CD4-positive, alpha-beta T cell treated with Interleukin-1 beta for 1 hour (primary cell): ENCODE measurements at regions not wholly inside any gene's neighbourhood (a gene's known extent, or its start where the extent isn't known, plus 50 kb on each side); places are given as distances from the start of the nearest gene placed in this dataset.
A peak's percentile ranks its signal among the peaks of the same experiment; 100 is the strongest.

Experiments
- DNase-seq, 2 donors: peaks; one replicate each; pipeline ENCODE4 v3.0.0-alpha.2; 2020 to 2022

DNA sequence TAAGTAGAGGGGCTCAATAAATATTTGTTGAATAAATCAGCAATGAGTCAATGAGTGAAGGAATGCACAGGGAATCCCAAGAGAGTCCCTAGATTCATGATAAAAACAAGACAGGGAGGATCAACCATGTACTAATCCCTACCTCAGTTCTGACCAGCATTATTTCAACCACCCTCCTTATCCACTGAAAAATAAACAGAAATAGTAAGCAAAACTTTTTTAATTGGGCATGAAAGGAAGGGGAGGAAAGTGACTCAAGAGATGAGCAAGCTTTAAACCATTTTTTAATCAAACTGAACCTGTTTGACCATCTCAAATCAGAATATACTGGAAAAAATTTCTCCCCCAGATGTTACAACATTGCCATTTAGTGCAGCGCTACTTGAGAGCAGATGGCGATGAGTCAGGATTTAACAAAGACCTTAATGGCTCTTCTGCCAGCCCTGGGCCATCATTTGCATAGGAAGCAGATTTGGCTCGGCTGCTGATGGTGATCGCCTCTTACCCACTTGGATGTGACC is 194.8 kb upstream of the SLC30A5 start:
- DNase-seq: no peak

DNA sequence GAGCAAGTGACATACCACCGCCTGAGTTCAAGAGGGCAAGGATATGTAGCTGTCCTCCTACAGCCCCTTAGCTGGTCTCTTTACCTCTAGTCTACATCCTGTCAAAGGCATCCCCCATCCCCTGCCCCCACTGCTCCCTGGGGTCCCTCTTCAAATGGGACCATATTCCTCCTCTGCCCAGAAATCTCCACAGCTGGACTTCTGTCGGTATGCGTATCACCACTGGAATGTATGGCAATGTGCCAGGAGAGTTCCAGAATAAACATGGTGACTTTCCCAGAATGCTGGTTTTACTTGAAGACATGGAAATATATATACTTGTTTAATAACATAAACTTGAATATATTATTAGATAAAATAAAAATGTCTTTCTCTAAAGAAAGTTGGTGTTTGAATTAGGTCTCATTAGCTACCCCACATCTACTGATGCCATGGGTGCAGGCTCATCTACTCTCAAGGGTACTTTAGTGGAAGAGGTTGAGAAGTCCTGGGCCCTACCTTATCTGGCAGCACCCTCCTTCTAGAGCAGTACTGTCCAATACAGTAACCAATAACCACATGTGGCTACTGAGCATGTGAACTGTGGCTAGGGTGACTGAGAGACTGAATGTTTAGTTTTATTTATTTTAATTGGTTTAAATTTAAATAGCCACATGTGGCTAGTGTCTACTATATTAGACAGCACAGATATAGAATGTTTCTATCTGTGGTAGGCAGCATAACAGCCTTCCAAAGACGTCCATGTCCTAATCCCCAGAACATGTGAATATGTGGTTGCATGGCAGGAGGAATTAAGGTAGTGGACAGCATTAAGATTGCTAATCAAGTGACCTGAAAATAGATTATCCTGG is 181.7 kb upstream of the SLC30A5 start:
- no peak for DNase-seq

DNA sequence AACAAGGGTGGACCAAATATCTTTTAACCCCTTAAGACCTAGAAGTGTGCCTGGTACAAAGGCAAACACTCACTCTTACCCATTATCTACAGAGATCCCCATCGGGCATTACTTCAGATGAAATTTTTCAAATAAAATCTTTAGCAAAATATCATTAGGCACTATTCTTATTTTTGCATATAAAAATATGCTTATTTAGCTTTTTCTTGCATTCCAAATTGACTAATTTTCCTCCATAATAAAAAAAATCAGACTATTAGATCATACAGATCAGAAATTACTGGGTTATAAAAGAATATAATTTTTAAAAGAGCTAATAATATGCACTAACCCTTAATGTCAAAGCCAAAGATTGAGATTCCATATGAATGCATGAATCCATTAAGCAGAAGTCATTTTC is 178.7 kb upstream of the SLC30A5 start:
- no peak for DNase-seq

DNA sequence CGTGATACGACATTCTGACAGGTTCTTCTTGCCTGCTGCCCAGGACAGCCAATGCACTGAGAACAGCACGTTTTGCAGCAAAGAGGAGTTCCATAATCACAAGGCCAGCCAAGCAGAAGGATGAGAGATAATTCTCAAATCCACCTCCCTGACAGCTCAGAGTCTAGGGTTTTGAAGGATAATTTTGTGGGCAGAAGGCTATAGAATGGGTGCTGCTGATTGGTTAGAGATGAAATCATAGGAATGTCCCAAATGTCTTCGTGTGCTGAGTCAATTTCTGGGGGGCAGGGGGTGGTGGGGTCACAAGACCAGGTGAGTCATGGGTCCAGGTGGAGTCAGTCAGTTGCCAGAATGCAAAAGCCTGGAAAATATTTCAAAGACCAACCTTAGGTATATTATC is 175.5 kb upstream of the SLC30A5 start:
- no peak for DNase-seq

DNA sequence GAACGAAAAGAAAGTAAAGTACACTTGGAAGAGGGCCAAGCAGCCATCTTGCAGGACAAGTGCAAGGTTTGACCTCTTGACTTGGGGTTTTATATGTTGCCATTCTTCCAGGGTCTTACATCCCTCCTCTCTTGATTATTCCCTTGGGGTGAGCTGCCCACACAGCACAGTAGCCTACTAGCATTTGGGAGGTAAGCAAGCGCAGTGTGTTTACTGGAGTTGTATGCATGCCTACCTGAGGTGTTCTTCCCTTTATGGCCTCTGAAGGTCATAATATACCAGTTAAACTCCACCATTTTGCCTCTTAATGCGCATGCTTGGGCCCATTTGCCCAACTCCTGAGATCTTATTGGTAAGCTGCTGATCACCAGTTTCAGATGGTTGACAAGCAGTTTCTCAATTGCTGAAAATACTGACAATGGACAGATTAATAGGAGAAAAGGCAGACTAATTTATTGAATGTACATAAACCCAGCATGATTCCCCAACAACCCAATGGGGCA is 173.8 kb upstream of the SLC30A5 start:
- DNase-seq: no peak

DNA sequence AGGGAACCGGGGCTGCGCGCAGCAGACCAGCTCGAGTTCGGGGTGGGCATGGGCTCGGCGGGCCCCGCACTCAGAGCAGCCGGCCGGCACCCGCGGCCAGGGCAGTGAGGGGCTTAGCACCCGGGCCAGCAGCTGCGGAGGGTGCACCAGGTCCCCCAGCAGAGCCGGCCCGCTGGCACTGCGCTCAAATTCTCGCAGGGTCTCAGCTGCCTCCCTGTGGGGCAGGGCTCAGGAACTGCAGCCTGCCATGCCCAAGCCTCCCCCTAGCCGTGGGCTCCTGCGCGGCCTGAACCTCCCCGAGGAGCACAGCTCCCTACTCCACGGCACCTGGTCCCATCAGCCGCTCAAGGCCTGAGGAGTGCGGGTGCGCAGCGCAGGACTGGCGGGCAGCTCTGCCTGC is 172.9 kb upstream of the SLC30A5 start:
- no peak for DNase-seq

DNA sequence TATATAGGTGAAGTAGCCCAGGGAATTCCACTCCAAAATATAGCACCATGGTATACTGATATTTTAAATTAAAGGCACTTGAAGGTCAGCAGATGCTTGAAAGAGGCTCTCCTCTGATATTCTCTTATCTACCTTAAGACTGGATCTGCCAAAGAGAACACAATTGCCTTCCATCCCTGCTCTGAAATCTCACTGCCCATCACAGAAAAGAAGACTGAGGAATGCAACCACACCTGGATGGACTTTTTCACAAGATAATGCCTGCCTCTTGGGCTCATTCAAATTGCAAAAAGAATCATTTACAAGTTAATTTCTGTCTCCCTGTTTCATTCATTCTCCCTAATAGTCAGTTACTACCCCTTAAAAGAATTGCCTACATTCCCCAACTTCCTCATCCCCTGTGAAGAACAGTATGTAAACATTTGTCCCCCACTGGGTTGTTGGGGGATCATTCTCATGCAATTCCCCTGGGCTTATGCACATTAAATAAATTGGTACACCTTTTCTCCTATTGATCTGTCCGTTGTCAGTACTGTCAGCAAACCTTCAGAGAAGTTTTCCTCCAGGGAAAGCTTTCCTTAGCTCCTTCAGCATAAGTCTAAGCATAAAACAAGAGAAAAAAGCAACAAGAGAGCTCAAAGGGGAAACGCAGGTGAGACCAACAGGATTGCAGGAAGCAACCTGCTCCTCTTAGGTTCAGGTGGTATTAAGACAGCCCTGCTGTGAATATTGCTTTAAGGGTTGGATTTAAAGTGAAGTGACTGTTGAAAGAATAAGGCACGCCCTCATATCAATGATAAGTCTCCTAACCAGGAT is 171.4 kb upstream of the SLC30A5 start:
- no peak for DNase-seq

DNA sequence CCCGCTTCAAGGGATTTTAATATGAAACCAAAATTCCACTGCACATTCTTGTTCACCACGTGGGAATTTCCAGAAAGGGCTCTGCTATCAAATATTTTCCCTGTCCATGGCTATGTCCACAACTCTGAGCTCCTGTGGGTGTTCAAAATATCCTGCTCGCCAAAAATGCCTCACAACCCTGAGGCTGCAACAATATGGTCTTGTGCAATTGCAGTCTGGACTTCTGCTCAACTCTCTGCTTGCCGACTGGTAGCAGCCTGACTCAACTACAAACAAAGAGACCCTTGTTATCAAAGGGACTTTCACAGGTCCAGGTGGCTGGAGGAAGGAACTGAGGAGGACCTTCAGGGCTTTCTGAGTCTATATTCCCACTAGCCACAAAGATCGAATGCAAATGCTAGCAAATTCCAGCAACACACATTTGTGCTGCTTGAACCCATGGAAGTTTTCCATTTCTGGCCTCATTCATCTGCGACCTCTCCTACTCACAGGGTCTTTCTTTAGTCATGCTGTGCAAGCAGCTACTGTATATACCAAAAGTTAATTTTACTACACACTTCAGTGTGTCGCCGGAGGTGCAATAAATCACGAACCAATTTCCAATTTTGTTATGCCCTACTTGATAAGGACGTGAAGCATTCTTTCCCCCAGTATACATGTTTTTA is 169.2 kb upstream of the SLC30A5 start:
- DNase-seq: no peak

DNA sequence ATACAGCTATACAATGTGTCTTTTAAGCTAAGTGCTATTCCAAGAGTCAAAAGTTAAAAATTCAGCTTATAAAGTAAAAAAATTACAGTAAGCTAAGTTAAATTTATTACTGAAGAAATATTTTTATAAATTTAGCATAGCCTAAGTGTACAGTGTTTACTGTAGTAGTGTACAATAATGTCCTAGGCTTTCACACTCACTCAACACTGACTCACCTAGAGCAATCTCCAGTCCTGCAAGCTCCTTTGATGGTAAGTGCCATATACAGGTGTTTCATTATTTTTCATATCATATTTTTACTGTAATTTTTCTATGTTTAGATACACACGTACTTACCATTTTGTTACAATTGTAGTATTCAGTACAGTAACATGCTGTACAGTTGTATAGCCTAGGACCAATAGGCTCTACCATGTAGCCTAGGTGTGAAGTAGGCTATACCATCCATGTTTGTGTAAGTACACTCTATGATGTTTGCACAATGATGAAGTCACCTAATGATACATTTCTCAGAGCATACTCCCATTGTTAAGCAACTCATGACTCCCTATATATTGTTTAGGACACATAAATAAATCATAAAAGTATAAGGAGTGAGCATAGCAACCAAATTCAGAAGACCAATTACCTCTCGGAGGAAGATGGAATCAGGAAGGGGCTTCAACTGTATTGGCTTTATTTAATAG is 165.1 kb upstream of the SLC30A5 start:
- DNase-seq: no peak

DNA sequence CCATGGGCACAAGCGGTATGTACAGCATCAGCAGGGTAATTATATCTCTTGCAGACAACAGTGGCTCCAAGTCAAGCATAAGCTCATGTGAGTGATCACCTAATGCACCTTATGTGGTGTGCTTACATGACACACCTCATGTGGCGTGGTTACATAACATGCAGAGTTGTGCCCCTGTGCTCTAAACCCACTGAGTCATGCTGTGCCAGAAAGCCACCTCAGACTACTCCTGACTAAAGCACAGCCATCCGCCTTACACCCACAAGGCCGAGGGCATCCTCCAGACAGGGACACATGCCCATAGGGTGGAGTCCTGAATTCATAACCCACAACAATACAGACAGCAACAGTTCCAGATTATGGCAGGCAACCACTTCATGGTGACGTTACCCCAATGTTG is 163.7 kb upstream of the SLC30A5 start:
- no peak for DNase-seq

DNA sequence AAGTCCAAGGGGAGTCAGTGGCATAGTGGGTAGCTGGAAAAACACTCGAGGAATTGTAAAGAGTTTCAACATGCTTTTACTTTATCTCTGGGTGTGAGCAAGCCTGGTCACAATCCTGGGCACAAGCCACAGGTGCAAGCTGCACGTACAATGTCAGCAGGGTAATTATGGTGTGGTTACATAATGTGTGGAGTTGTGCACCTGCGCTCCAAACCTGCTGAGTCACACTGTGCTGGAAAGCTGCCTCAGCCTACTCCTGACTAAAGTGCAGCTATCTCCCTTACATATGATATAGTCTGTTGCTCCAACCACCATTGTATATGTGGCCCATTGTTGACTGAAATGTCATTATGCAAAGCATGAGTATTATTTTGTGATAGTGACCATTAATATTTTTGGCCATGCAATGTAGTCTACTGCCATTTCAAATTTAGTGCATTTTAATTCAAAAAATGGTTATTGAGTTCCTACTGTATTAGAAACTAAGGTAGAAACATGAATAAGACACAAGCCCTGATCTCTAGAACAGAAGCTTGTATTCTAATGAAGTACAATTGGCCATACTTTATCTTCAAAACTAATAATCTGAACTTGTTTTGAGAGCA is 160.9 kb upstream of the SLC30A5 start:
- peak in 1 of 2 donors; percentile 24 for DNase-seq

DNA sequence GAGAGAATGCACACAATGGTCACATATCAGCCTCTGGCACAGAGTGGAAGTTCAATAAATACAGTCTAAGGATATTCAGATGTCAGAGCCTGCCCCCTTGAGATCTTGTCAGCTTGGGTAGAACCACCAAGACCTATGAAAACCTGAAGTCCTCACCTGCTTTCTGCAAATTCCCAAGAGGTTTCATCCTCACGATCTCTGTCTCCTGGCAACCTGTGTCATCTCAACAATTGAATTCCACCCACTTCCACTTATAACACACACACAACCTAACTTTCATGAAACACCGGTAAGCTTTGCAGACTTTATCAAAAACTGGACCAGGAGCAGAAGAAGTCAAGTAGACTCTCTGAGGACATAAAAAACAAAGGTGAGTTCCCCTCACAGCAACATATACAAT is 151.6 kb upstream of the SLC30A5 start:
- no peak for DNase-seq

DNA sequence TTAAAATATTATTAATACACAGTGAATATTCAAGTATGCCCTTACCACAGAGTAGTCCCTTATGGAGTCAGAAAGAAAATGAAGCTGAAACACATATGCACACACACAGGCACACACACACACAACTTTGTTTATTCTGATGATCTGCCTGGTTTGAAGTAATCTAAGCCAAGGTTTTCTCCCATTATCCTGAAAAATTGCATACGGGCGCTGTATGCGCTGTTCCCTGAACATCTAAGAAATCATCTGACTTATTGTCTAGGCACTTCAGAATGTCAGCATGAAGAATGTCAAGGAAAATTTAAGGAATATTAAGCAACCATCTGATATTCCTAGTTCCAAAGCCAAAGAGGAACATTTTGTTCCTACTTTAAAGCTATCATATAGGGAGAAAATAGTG is 147.1 kb upstream of the SLC30A5 start:
- no peak for DNase-seq

DNA sequence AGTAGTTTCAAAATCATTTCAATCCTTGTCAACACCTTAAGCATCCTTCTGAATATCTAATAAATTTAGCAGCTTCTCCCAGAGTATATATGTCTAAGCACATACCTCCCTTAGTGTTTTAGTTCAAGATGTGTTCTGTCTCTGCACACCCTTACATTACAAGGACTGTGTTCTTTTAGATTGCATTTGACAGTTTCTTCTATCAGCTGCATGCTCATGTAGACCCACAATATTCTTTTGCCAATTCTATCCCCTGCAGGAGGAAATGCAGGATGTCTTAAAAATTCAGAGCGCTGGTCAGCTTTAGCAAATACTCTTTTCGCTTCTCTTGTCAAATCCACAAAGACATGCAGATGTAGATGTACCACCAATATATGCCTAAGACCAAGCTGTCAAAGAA is 145.8 kb upstream of the SLC30A5 start:
- no peak for DNase-seq

DNA sequence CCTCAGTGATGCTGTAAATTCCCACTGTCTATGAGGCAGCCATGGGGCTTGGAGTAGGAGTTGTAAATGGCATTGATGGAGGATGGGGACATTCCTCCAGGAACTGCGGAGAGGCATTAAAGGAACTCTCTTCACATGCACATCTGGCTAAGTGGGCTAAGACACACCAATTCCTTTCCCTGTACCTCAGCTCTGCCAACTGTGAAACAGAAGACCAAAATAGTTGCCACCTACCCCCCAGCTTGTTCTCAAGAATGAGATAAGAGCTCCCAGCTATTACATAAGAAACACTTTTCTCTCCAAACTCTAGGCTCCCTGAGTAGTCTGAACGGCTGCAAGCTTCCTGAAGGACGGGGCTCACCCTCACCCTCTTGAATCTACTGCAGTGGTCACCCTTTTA is 144.6 kb upstream of the SLC30A5 start:
- no peak for DNase-seq

DNA sequence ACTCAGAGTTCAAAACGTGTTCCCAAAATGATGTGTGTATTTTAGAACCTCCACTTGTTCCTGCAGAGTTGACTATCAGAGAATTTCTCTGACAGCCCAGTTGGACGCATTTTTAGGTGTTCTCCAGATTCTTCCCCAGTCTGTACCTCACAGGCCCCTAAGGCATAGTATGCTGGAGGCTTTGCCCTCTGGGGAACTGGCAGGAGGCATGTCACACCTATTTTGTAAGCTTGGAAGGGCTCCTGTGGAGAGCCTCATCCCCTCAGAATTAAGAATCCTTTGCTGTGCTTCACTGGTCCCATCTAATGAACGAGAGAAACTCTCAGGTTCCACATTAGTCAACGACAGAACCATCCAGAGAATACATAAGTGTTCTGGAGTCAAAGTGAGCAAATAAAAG is 144.1 kb upstream of the SLC30A5 start:
- DNase-seq: no peak

DNA sequence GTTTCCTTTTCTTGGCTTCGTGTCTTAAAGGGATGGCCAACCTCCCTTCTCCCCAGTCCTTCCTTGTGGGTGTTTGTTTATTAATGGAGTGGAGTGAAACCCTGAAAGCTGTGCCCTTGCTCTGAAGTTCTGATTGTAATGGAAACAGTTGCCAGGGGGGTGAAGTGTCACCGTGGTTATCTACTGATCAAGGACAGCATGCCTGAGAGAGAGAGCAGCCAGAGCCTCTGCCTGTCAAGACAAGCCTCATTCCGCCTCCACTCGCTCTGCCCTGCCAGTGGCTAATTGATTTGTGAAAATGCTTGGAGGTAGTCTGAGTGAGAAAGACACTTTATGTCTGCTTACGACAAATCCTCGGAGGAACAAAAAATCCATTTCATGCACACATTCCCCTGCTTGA is 143.7 kb upstream of the SLC30A5 start:
- no peak for DNase-seq

DNA sequence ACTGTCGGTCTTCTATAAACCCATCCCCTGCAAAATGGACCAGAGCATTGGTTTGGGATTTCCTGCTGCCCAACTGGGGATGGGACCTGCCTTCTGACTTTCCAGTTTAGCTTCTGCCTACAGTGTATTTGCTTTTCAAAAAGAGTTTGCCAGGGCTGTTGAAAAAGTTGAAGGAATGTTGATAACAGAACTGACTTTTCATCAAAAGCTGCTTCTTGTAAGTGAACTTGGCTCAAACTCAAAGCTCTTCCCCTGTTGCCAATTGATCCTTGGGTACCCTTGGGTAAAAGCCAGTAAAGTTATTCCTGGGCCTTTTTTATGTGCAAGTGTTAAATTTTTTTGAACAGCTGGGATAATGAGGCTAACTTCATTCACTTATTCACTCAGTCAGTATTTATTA is 142.9 kb upstream of the SLC30A5 start:
- DNase-seq: no peak

DNA sequence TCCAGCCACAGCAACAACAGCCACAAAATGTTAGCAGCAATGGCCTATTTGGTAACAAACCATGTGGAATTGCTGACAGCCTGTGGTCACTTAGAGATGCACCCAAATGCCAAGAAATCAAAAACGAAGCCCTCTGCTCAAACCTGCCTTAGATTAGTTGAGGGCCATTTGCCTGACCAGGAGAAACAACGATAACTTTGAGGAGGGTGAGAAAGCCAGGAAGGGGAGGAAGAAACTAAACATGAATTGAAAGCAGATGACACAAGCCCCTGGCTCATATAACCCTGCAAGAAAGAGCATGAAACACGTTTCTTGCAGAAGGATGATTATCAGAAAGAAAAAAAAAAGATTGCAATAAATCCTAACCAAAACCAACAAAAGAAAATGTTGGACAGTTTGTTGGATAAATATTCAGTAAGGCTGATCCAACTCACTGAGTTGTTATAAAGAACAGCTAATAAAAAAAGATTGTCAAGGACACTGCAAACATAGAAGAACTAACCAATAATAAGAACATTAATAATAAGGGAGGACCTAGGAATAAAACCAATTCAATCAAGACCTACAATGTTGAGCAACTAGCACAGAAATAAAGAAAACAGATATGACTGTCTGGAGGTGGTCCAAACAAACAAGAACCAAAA is 140.5 kb upstream of the SLC30A5 start:
- DNase-seq: no peak

DNA sequence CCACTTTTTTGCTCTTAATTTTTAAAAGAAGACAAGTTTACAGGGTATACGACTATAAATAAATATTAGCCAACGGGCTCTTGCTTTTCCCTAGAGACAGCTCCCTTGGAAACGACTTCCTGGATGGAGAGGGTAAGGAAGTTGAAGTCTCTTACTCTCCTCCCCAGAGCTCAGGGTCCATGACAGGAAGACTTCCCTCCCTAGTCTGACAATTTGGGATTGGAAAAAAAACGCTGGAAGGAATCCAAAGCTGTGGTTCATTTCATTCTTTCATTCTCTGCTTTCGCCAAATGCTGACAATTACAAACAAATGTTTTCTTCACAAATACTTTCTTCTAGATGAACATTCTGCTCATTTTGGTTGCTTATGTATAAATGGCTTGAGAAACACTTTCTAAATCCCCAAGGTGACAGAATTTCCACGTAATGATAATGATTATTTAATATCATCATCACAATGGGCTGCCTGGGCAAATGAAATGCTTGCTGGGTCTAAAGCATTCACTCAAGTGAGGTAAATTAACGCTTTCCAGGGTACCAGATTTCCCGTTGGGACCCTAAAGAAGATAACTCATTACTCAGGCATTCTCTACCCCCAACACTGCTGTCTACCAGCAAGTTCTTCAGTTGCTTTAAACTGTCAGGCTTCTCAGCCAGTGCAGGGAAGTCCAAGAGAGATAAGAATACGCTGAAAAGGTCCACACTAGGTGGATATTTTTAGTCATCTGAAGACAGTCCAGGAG is 139.8 kb upstream of the SLC30A5 start:
- DNase-seq: no peak

DNA sequence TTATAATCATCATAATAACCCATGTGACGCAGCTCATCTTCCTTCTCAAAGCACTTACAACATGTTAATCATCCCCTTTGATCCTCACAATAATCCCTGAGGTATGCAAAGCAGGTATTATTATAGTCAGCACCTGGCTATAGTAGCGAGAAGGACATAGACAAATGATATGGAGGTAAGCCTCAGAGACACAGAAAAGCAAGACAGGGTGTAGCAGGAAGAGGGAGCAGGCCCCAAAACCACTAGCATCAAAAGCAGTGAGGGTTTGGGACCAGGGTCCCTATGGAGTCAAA is 139.2 kb upstream of the SLC30A5 start:
- no peak for DNase-seq
